PC-3 (cell line): ENCODE measurements at regions not wholly inside any gene's neighbourhood (a gene's known extent, or its start where the extent isn't known, plus 50 kb on each side); places are given as distances from the start of the nearest gene placed in this dataset.

Experiments
- ATAC-seq: fragments of 200-7000 bp; cut with Tn5 transposase; 2 replicates; pipeline ENCODE4 v1.9.1; 2020; ENCODE audit warnings: mild to moderate bottlenecking, moderate library complexity
- BruUV-seq: library from RNA; stranded (reverse); fragments of 400-500 nt; replicated peaks from 2 replicates; lab custom pipeline; 2021; lab: Mats Ljungman, UMichigan
- CTCF ChIA-PET: fragments of 300-600 bp; sonication (Branson Sonifier 250); formaldehyde crosslinking; loops from one replicate; lab custom pipeline; 2022; ENCODE audit warnings: antibody characterized with exemption; lab: Charles Lee
- POLR2A ChIA-PET: fragments of 300-600 bp; sonication (Branson Sonifier 250); formaldehyde crosslinking; loops from one replicate; lab custom pipeline; 2022; ENCODE audit warnings: antibody characterized with exemption; ENCODE audit not compliant: unreplicated experiment; lab: Charles Lee
- DNase-seq: peaks from one replicate; pipeline ENCODE4 v3.0.0-alpha.2; 2015
- H2AFZ ChIP-seq: fragments of 300-600 bp; sonication (generic); 2 replicates; pipeline ENCODE4 v1.6.0; 2016; ENCODE audit warnings: antibody characterized with exemption, low read length
- H3F3A ChIP-seq: fragments of 300-600 bp; sonication (generic); one replicate; pipeline ENCODE4 v1.6.0; 2017; ENCODE audit warnings: antibody characterized with exemption, low read length, control low read depth, mild to moderate bottlenecking; ENCODE audit not compliant: unreplicated experiment
- H3K27ac ChIP-seq: fragments of 300-600 bp; sonication (generic); 2 replicates; pipeline ENCODE4 v1.5.1; 2016; ENCODE audit warnings: mild to moderate bottlenecking, low read length
- H3K27me3 ChIP-seq: fragments of 300-600 bp; sonication (generic); 2 replicates; pipeline ENCODE4 v1.6.1; 2016; ENCODE audit warnings: low read length, mixed read lengths
- H3K36me3 ChIP-seq: fragments of 300-600 bp; sonication (generic); 2 replicates; pipeline ENCODE4 v1.6.1; 2016; ENCODE audit warnings: low read depth, mixed run types, low read length, mixed read lengths
- H3K4me1 ChIP-seq: fragments of 300-600 bp; sonication (generic); 2 replicates; pipeline ENCODE4 v1.5.1; 2016; ENCODE audit warnings: low read length; ENCODE audit not compliant: insufficient read depth
- H3K4me2 ChIP-seq: fragments of 300-600 bp; sonication (generic); 2 replicates; pipeline ENCODE4 v1.6.0; 2016; ENCODE audit warnings: low read length
- H3K4me3 ChIP-seq: fragments of 300-600 bp; sonication (generic); 2 replicates; pipeline ENCODE4 v1.5.1; 2016; ENCODE audit warnings: mild to moderate bottlenecking, low read length, mixed read lengths
- H3K79me2 ChIP-seq: fragments of 300-600 bp; sonication (generic); 2 replicates; pipeline ENCODE4 v1.6.1; 2017; ENCODE audit warnings: low read length, mixed read lengths
- H3K9ac ChIP-seq: fragments of 300-600 bp; sonication (generic); 2 replicates; pipeline ENCODE4 v1.6.0; 2016; ENCODE audit warnings: mild to moderate bottlenecking, low read length
- H3K9me2 ChIP-seq: fragments of 300-600 bp; sonication (generic); replicated peaks from 2 replicates; pipeline ENCODE4 v1.6.1; 2016; ENCODE audit warnings: mixed run types, low read length, mixed read lengths
- H3K9me3 ChIP-seq: fragments of 300-600 bp; sonication (generic); 2 replicates; pipeline ENCODE4 v1.6.1; 2016; ENCODE audit warnings: low read length, mixed read lengths
- H4K20me1 ChIP-seq: fragments of 300-600 bp; sonication (generic); 2 replicates; pipeline ENCODE4 v1.6.1; 2016; ENCODE audit warnings: low read length, mixed read lengths
- EZH2 ChIP-seq: fragments of 300-600 bp; sonication (generic); IDR thresholded peaks from one replicate; pipeline ENCODE4 v1.6.1; 2017; ENCODE audit warnings: antibody characterized with exemption, mild to moderate bottlenecking, low read length; ENCODE audit not compliant: unreplicated experiment
- EZH2phosphoT487 ChIP-seq: fragments of 300-600 bp; sonication (generic); IDR thresholded peaks from 2 replicates; pipeline ENCODE4 v1.6.1; 2018; ENCODE audit warnings: mild to moderate bottlenecking, antibody characterized with exemption, low read length, borderline replicate concordance
- intact Hi-C: fragments of 100-400 bp; cut with micrococcal nuclease; formaldehyde crosslinking; loops from 2 replicates; pipeline ENCODE4 v1.9.0; 2023
- TF ChIP-seq, protein P1 (sequence below): fragments of 300-600 bp; sonication (generic); conservative IDR thresholded peaks from 2 replicates; pipeline ENCODE4 v1.5.1; 2017; ENCODE audit warnings: antibody characterized with exemption, low read depth, mild to moderate bottlenecking, low read length

DNA sequence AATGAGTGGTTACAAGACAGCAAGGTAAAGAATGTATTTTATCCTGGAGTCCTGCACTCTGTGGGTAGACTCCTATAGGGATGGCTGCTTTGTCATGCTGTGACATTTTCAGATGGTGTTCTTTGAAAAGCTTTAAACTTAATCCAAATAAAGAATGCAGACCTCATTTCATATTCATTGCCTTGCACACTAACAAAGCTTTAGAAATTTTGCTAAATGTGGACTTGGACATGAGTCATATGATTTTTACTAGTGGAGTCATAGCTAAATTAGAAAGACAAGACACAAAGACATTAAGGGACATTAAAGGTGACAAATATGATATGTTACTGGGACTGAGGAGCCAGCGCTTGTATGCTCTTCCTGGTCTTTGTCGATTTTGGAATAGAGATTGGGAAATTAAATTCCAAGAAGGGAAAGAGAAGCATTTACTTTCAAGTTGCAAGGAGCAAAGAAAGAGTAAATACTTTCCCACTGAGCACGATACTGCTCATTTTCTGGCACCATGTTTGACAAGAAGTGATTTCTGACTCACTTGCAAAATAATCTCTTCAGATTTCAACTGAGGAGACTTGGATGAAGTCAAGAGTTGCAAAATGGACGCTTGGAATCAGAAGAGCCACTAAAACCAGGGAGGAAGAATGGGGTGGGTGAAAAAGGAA is 152.9 kb upstream of the MYOCD start:
- H3K79me2 ChIP-seq = no peaks in the 10 kb centered on the region
- H3K36me3 ChIP-seq = no peaks in the 10 kb centered on the region
- H3F3A ChIP-seq = no peaks in the 10 kb centered on the region
- DNase-seq (no peak), ATAC-seq (no peak)
- no peak overlapping the region for H3K27ac ChIP-seq
- TF ChIP-seq EZH2 (no peak), EZH2phosphoT487 (no peak)
- TF ChIP-seq, protein P1, sequence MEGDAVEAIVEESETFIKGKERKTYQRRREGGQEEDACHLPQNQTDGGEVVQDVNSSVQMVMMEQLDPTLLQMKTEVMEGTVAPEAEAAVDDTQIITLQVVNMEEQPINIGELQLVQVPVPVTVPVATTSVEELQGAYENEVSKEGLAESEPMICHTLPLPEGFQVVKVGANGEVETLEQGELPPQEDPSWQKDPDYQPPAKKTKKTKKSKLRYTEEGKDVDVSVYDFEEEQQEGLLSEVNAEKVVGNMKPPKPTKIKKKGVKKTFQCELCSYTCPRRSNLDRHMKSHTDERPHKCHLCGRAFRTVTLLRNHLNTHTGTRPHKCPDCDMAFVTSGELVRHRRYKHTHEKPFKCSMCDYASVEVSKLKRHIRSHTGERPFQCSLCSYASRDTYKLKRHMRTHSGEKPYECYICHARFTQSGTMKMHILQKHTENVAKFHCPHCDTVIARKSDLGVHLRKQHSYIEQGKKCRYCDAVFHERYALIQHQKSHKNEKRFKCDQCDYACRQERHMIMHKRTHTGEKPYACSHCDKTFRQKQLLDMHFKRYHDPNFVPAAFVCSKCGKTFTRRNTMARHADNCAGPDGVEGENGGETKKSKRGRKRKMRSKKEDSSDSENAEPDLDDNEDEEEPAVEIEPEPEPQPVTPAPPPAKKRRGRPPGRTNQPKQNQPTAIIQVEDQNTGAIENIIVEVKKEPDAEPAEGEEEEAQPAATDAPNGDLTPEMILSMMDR = no peak
- BruUV-seq = no TSS peak
- intact Hi-C loops = no loop called here
- H3K4me1 ChIP-seq = no peaks in the 10 kb centered on the region
- H3K9me2 ChIP-seq = no peaks in the 10 kb centered on the region
- no peak overlapping the region for H3K4me3 ChIP-seq
- no peak overlapping the region for H3K9ac ChIP-seq
- H3K9me3 ChIP-seq = peaks cover 4% of the 10 kb centered on the region; the same call in 1 of the 2 replicates
- ChIA-PET CTCF (no interaction called here), POLR2A (no interaction called here)
- H4K20me1 ChIP-seq = no peaks in the 10 kb centered on the region
- H3K4me2 ChIP-seq = no peak overlapping the region
- H3K27me3 ChIP-seq = no peaks in the 10 kb centered on the region
- H2AFZ ChIP-seq = no peak overlapping the region

DNA sequence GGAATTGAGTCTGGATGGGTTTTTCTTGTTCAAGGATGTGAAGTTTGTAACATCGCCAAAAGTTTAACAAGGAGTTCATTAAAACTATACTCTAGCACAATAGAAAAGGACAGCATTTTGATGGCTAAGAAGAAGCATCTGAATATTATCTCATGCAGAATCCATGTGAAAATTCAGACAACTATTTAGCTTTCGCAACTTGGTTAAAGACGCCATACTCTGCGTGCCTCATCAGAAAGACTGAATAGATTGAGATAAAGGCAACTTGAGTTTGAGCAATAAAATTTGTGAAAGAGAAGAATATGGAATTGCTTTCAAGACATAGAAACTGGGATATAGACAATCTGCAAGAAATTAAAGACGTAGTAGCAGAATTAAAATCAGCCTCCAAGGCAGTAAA is 151.1 kb upstream of the MYOCD start:
- Histone ChIP-seq H4K20me1 (no peaks in the 10 kb centered on the region), H3K36me3 (no peaks in the 10 kb centered on the region), H3F3A (no peaks in the 10 kb centered on the region), H3K9ac (no peak overlapping the region), H3K9me2 (no peaks in the 10 kb centered on the region), H2AFZ (no peak overlapping the region), H3K27me3 (no peaks in the 10 kb centered on the region), H3K4me3 (no peak overlapping the region), H3K27ac (no peak overlapping the region), H3K4me1 (no peaks in the 10 kb centered on the region), H3K4me2 (no peak overlapping the region), H3K79me2 (no peaks in the 10 kb centered on the region), H3K9me3 (peaks cover 4% of the 10 kb centered on the region; the same call in 1 of the 2 replicates)
- DNase-seq = no peak
- no peak for ATAC-seq
- BruUV-seq = no TSS peak
- ChIA-PET POLR2A (no interaction called here), CTCF (no interaction called here)
- TF ChIP-seq EZH2 = no peak
- TF ChIP-seq, protein P1 = no peak
- TF ChIP-seq EZH2phosphoT487 = no peak
- intact Hi-C loops = no loop called here

DNA sequence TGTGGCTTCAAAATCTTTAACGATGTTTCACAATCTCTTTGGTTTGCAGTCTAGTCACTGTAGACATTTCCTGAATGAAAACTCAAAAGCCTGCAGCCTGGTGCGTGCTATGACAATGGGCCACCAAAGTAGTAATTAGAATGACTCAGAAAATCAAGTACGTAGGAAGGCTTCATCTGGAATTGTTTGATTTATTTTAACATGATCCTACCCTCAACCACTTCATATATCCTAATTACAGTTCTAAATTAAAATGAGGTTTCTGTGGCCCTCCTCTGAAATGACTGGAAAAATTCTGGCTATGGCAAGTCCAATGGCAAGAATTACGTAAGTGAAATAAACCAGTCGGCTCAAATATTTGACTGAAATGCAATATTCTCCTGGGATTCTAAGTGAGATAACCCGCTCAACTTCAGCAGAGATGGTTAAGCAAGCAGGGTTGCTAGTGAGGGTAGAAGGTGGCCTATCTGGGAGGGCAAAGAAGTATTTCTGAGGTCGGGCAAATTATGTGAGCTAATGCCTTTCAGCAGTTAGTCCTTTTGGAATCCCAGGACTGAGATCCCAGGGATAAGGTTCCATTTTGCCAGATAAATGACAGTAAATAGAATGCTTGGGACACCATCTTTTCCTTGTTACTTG is 145.6 kb upstream of the MYOCD start:
- no peak overlapping the region for H3K27ac ChIP-seq
- DNase-seq = peak; percentile 16
- no peak overlapping the region for H3K4me2 ChIP-seq
- no peaks in the 10 kb centered on the region for H4K20me1 ChIP-seq
- H3K79me2 ChIP-seq = no peaks in the 10 kb centered on the region
- intact Hi-C loops = no loop called here
- BruUV-seq = no TSS peak
- CTCF ChIA-PET = no interaction called here
- no peaks in the 10 kb centered on the region for H3F3A ChIP-seq
- no peak for ATAC-seq
- H3K4me3 ChIP-seq = no peak overlapping the region
- POLR2A ChIA-PET = no interaction called here
- no peaks in the 10 kb centered on the region for H3K9me2 ChIP-seq
- H3K4me1 ChIP-seq = no peaks in the 10 kb centered on the region
- no peak for TF ChIP-seq EZH2phosphoT487
- no peak for TF ChIP-seq EZH2
- TF ChIP-seq, protein P1 = no peak
- no peaks in the 10 kb centered on the region for H3K9me3 ChIP-seq
- H3K9ac ChIP-seq = no peak overlapping the region
- no peaks in the 10 kb centered on the region for H3K36me3 ChIP-seq
- no peak overlapping the region for H2AFZ ChIP-seq
- no peaks in the 10 kb centered on the region for H3K27me3 ChIP-seq
